Pancreas (tissue), 10 donors: ENCODE measurements at regions not wholly inside any gene's neighbourhood (a gene's known extent, or its start where the extent isn't known, plus 50 kb on each side); places are given as distances from the start of the nearest gene placed in this dataset.

ENCODE experiments used
- ATAC-seq, 4 donors: fragments of 200-7000 bp; cut with Tn5 transposase; one replicate each; pipeline versions ENCODE4 v1.8.0 to v1.9.1; 2020; ENCODE audit warnings: mild to moderate bottlenecking in 4 of 4, moderate library complexity in 4 of 4
- DNase-seq, 6 donors: peaks; one replicate each; pipeline ENCODE4 v3.0.0-alpha.2; 2020
- FAIRE-seq: peaks from 2 replicates; lab custom pipeline; 2012; peaks lifted over from hg19 to GRCh38; lab: Jason Lieb, UNC
- H3K27ac ChIP-seq, 4 donors: fragments of 200-600 bp; sonication (generic); 1 replicate in 3 of 4; 2 replicates in 1 of 4; pipeline versions ENCODE4 v1.5.0 to v1.8.0; 2020
- H3K27me3 ChIP-seq, 4 donors: fragments of 200-600 bp; one replicate each; pipeline ENCODE4 v1.8.0; 2021
- H3K36me3 ChIP-seq, 3 donors: fragments of 200-600 bp; sonication (generic) in 1 of 3; one replicate each; pipeline versions ENCODE4 v1.5.0 to v1.8.0; 2020 to 2021
- H3K4me1 ChIP-seq, 3 donors: fragments of 200-600 bp; one replicate each; pipeline ENCODE4 v1.8.0; 2021
- H3K4me3 ChIP-seq, 4 donors: fragments of 200-600 bp; sonication (generic) in 2 of 4; one replicate each; pipeline versions ENCODE4 v1.5.0 to v1.8.0; 2020 to 2021
- H3K9me3 ChIP-seq, 4 donors: fragments of 200-600 bp; one replicate each; pipeline ENCODE4 v1.8.0; 2021
- WGBS, 2 donors: extraction: QIAGEN DNeasy Blood & Tissue Kit; methylation state at CpG; one replicate each; pipeline ENCODE4 v1.1.7; 2013; 5-methylcytosine and 5-hydroxymethylcytosine counted together
- intact Hi-C, 3 donors: fragments of 100-400 bp; cut with DNase I; formaldehyde crosslinking; loops; one replicate each; pipeline versions ENCODE4 v1.11.1 to v1.14.2; 2022
- TF ChIP-seq, protein P1 (sequence below), 4 donors: fragments of 200-600 bp; sonication (generic) in 3 of 4; IDR thresholded peaks; one replicate each; pipeline versions ENCODE4 v1.5.0 to v1.8.0; 2021; ENCODE audit warnings: antibody characterized with exemption in 4 of 4
- donor health status: healthy with polysubstance abuse.
- donor health status: DM: no; HTN: no; CAD: no; lungs with moderate emphysema.
- donor health status: DM: no; HTN: no; CAD: no.
- donor health status: control.
- donor health status: control.
- donor health status: Bipolar disorder and iron deficiency.
- donor health status: DM: yes; HTN: yes; CAD: no.
- donor health status: DM: no; HTN: no; CAD: no.
- donor health status: DM: no; HTN: no; CAD: no.
- donor health status: DM: yes; HTN: yes; CAD: no.

DNA sequence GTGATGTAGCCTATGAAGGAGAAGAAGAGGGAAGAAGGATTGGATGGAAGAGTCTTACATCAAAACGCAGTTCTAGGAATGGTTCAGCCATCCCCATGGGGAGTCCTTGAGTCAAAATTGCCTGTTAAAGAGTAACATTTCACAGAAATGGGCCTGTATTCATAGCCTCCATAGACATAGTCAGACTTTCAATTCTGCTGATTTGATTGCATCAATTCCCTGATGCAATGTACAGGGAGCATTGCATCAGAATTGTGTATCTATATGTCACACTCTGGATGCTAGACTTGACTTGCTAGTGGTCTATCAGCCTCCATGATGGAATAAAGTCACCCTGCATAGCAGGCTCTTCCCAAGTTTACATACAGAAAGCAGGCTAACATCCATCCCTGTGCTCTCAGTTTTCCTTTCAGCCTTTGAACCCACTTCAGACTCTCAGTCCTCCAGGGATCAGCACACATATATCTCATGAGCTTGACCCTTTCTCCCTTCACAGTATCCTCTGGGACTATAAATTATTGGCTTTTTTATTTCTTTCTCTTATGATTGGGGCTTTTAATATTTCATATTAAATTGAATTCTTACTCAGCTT, 1111.7 kb upstream of the B3GALT2 start:
- intact Hi-C loops = no loop called here
- Histone ChIP-seq H3K36me3 (no peaks in the 10 kb centered on the region), H3K4me3 (no peak overlapping the region), H3K27me3 (no peaks in the 10 kb centered on the region), H3K9me3 (no peaks in the 10 kb centered on the region), H3K4me1 (no peaks in the 10 kb centered on the region), H3K27ac (no peak overlapping the region)
- FAIRE-seq (no peak), DNase-seq (no peak), ATAC-seq (no peak)
- WGBS, 2 donors = 77 to 86% methylated on average over 1 of the region's 1 CpG
- TF ChIP-seq, protein P1, sequence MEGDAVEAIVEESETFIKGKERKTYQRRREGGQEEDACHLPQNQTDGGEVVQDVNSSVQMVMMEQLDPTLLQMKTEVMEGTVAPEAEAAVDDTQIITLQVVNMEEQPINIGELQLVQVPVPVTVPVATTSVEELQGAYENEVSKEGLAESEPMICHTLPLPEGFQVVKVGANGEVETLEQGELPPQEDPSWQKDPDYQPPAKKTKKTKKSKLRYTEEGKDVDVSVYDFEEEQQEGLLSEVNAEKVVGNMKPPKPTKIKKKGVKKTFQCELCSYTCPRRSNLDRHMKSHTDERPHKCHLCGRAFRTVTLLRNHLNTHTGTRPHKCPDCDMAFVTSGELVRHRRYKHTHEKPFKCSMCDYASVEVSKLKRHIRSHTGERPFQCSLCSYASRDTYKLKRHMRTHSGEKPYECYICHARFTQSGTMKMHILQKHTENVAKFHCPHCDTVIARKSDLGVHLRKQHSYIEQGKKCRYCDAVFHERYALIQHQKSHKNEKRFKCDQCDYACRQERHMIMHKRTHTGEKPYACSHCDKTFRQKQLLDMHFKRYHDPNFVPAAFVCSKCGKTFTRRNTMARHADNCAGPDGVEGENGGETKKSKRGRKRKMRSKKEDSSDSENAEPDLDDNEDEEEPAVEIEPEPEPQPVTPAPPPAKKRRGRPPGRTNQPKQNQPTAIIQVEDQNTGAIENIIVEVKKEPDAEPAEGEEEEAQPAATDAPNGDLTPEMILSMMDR (IDR thresholded peaks at IDR 0.05) = no peak

DNA sequence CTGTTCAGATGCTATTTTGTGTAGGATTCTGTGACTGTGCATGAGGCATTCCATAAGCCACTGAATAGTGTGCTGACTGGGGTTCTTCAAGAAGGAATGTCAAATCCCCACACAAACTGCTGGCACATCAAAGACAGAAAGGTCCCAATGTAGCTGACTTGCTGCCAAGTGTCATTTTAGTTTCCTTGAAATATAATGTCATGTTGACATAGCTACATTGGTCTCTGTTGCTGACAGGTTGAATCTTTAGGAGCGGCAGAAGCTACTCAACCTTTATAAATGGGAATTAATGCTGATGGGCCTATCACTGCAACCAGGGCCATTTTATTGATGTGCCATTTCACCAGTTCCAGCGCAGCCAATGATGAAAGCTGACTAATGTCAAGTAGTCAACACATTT, 1110.7 kb upstream of the B3GALT2 start:
- TF ChIP-seq, protein P1 (IDR thresholded peaks at IDR 0.05) = no peak
- no peaks in the 10 kb centered on the region for H3K27me3 ChIP-seq
- ATAC-seq (no peak), DNase-seq (no peak), FAIRE-seq (no peak)
- no peaks in the 10 kb centered on the region for H3K36me3 ChIP-seq
- no peak overlapping the region for H3K4me3 ChIP-seq
- no peaks in the 10 kb centered on the region for H3K4me1 ChIP-seq
- WGBS, 2 donors = 77 to 80% methylated on average over 2 of the region's 2 CpGs
- H3K27ac ChIP-seq = no peak overlapping the region
- intact Hi-C loops = no loop called here
- no peaks in the 10 kb centered on the region for H3K9me3 ChIP-seq

DNA sequence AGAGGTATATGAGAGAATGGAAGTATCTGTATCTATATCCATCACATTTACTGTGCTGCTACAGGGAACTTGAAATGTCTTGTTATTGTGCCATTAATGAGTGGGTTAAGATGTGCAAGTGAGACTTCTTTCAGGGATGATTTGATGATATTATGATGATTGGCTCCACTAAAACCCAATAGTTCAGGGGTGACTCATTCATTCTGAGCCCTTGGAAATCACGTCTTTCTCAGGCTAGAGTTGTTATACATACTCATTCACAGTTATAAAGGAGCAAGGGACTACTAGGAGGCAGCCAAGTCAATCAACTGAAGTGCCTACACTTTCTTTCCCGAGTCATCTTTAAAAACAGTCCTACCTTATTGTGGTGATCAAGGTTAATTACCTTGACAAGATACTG, 1109.8 kb upstream of the B3GALT2 start:
- Histone ChIP-seq H3K36me3 (no peaks in the 10 kb centered on the region), H3K27ac (no peak overlapping the region), H3K4me3 (no peak overlapping the region), H3K27me3 (no peaks in the 10 kb centered on the region), H3K9me3 (no peaks in the 10 kb centered on the region), H3K4me1 (no peaks in the 10 kb centered on the region)
- no peak for FAIRE-seq
- no peak for ATAC-seq
- 45 to 47% methylated on average over 2 of the region's 2 CpGs for WGBS, 2 donors
- DNase-seq = no peak
- intact Hi-C loops = no loop called here
- TF ChIP-seq, protein P1 (IDR thresholded peaks at IDR 0.05) = no peak

DNA sequence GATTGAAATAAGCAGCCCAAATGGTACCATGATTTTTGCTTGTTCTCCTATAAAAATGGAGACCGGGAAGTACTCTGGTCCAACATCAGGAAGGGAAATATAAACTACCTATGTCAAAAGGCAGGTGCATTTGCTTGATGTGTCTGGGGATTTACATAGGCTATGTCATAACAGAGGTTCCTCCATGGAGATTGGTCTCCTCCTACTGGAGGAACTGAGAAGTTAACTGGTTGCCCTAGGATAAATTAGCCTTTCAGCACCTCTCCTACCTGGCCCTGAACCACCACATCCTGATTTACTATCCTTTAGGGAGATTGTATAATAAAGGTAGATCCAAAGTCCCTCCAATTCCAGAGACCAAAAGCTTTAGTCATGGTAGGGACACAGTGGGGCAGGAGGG, 1109.3 kb upstream of the B3GALT2 start:
- H3K4me1 ChIP-seq = no peaks in the 10 kb centered on the region
- FAIRE-seq (no peak), ATAC-seq (peak; percentile 79 to 98 (median 94)), DNase-seq (peak in 1 of 6 donors; percentile 15)
- no peak overlapping the region for H3K27ac ChIP-seq
- intact Hi-C loops = no loop called here
- WGBS, 2 donors = 17% methylated on average over 1 of the region's 1 CpG
- no peak overlapping the region for H3K4me3 ChIP-seq
- H3K27me3 ChIP-seq = no peaks in the 10 kb centered on the region
- TF ChIP-seq, protein P1 (IDR thresholded peaks at IDR 0.05) = peak in 3 of 4 donors; percentile 39 to 58 (median 44)
- no peaks in the 10 kb centered on the region for H3K9me3 ChIP-seq
- no peaks in the 10 kb centered on the region for H3K36me3 ChIP-seq

DNA sequence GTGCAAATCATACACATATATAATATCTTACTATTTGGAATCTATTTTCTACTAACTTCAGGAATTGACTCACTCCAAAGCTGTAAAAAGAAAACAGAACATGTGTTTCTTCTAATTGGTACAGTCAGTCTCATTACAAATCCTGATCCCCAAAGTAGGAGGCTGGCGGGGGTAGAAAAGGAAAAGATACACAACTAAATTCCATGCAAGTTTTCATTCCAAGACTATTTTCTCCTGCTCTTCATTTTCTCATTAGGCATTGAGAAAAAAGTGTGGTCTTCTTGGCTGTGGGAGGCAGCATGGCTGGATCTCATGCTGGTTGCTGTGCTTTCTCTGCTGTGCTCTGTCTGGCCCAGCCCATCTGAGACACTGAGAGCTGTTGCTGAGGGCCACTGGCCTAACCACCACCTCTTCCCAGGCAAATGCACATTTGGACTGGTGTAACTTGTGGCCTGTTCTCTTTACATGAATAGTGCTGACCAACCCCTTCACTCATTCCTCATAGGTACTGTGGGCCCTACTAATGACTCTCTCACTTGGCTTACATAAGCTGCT, 1107.5 kb upstream of the B3GALT2 start:
- WGBS, 2 donors = 87 to 89% methylated on average over 1 of the region's 1 CpG
- FAIRE-seq = no peak
- ATAC-seq = no peak
- Histone ChIP-seq H3K4me3 (no peak overlapping the region), H3K4me1 (no peaks in the 10 kb centered on the region), H3K36me3 (no peaks in the 10 kb centered on the region), H3K9me3 (no peaks in the 10 kb centered on the region), H3K27ac (no peak overlapping the region), H3K27me3 (no peaks in the 10 kb centered on the region)
- intact Hi-C loops = no loop called here
- DNase-seq = peak in 1 of 6 donors; percentile 11
- TF ChIP-seq, protein P1 (IDR thresholded peaks at IDR 0.05) = no peak
